ENCODE measurements at regions not wholly inside any gene's neighbourhood (a gene's known extent, or its start where the extent isn't known, plus 50 kb on each side); places are given as distances from the start of the nearest gene placed in this dataset.

GRCh38 chr9:89811356-89811755 is 206.5 kb downstream of the GADD45G start:
- Histone ChIP-seq H3K27ac (ENCODE audit: low read length) (no peak overlapping the region), H3K9ac (ENCODE audit: low read length) (no peak overlapping the region), H3K4me2 (ENCODE audit: low read depth, low read length) (no peak overlapping the region), H3K79me2 (ENCODE audit: low read length) (no peaks in the 10 kb centered on the region), H3K4me1 (ENCODE audit: low read length) (peaks cover 4% of the 10 kb centered on the region; the same call in 1 of the 2 replicates), H3K4me3 (ENCODE audit: low read length) (no peak overlapping the region), H3K36me3 (replicated peaks; ENCODE audit: insufficient read depth, low read length) (no peaks in the 10 kb centered on the region), H3K9me3 (replicated peaks; ENCODE audit: insufficient read depth, low read length) (no peaks in the 10 kb centered on the region), H3F3A (ENCODE audit: insufficient read depth, low read length) (no peaks in the 10 kb centered on the region), H3K9me2 (replicated peaks; ENCODE audit: insufficient read depth, low read length) (no peaks in the 10 kb centered on the region), H2AFZ (ENCODE audit: low read length) (no peak overlapping the region), H4K20me1 (ENCODE audit: insufficient read depth, low read length) (no peaks in the 10 kb centered on the region), H3K27me3 (replicated peaks; ENCODE audit: insufficient read depth, low read length) (no peaks in the 10 kb centered on the region)
- DNase-seq, result no peak
- TF ChIP-seq EZH2 (optimal IDR thresholded peaks at IDR 0.05; ENCODE audit: low read depth, low read length) (no peak), EZH2phosphoT487 (IDR thresholded peaks at IDR 0.05; ENCODE audit: low read length) (no peak), CTCF (IDR thresholded peaks at IDR 0.05; ENCODE audit: low read length) (no peak)

- Histone ChIP-seq H3K27ac (ENCODE audit: low read length) (no peak overlapping the region), H3K9ac (ENCODE audit: low read length) (no peak overlapping the region), H3K9me3 (replicated peaks; ENCODE audit: insufficient read depth, low read length) (no peaks in the 10 kb centered on the region), H3K27me3 (replicated peaks; ENCODE audit: insufficient read depth, low read length) (no peaks in the 10 kb centered on the region), H3F3A (ENCODE audit: insufficient read depth, low read length) (no peaks in the 10 kb centered on the region), H3K4me3 (ENCODE audit: low read length) (no peak overlapping the region), H4K20me1 (ENCODE audit: insufficient read depth, low read length) (no peaks in the 10 kb centered on the region), H3K36me3 (replicated peaks; ENCODE audit: insufficient read depth, low read length) (no peaks in the 10 kb centered on the region), H3K9me2 (replicated peaks; ENCODE audit: insufficient read depth, low read length) (no peaks in the 10 kb centered on the region), H3K4me1 (ENCODE audit: low read length) (peaks cover 4% of the 10 kb centered on the region; the same call in 1 of the 2 replicates), H3K4me2 (ENCODE audit: low read depth, low read length) (no peak overlapping the region), H3K79me2 (ENCODE audit: low read length) (no peaks in the 10 kb centered on the region), H2AFZ (ENCODE audit: low read length) (no peak overlapping the region)
- TF ChIP-seq EZH2phosphoT487 (IDR thresholded peaks at IDR 0.05; ENCODE audit: low read length), result no peak
- no peak for TF ChIP-seq CTCF (IDR thresholded peaks at IDR 0.05; ENCODE audit: low read length)
- no peak for TF ChIP-seq EZH2 (optimal IDR thresholded peaks at IDR 0.05; ENCODE audit: low read depth, low read length)
- DNase-seq, result no peak
These were observed 207.2 kb downstream of the GADD45G start for GRCh38 chr9:89811886-89812450.

DNA sequence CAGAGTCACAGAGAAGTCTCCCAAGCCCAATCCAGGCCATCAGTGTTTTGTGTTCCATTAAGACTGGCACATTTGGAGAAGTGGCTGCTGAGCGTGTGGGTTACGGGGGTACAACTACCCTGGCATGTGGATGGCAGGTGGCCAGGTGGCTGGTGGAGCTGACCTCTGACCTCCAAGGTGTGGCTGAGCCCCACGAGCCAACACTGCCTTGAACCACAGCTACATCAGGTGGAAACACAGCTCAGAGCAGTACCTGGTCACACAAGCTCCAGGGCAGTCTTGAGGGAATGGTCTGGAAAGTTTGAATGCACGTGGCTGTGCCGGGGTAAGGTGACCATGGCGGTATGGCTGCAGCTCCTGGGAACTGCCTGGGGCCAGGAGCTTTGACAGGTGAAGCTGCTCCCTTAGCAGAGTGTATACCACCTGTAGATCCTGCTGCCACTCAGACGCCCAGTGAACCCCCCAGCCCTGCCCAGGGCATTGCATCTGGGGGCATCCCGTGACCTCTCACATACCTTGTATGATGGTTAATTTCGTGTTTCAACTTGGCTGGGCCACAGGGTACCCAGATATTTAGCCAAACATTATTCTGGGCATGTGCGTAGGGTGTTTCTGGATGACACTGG is 207.9 kb downstream of the GADD45G start:
- no peak overlapping the region for H3K27ac ChIP-seq (ENCODE audit: low read length)
- no peaks in the 10 kb centered on the region for H3F3A ChIP-seq (ENCODE audit: insufficient read depth, low read length)
- no peaks in the 10 kb centered on the region for H3K79me2 ChIP-seq (ENCODE audit: low read length)
- no peaks in the 10 kb centered on the region for H3K9me2 ChIP-seq (replicated peaks; ENCODE audit: insufficient read depth, low read length)
- H3K9me3 ChIP-seq (replicated peaks; ENCODE audit: insufficient read depth, low read length), result no peaks in the 10 kb centered on the region
- peaks cover 4% of the 10 kb centered on the region; the same call in 1 of the 2 replicates for H3K4me1 ChIP-seq (ENCODE audit: low read length)
- H3K27me3 ChIP-seq (replicated peaks; ENCODE audit: insufficient read depth, low read length), result no peaks in the 10 kb centered on the region
- no peaks in the 10 kb centered on the region for H4K20me1 ChIP-seq (ENCODE audit: insufficient read depth, low read length)
- DNase-seq, result no peak
- no peaks in the 10 kb centered on the region for H3K36me3 ChIP-seq (replicated peaks; ENCODE audit: insufficient read depth, low read length)
- H2AFZ ChIP-seq (ENCODE audit: low read length), result no peak overlapping the region
- no peak for TF ChIP-seq EZH2 (optimal IDR thresholded peaks at IDR 0.05; ENCODE audit: low read depth, low read length)
- TF ChIP-seq EZH2phosphoT487 (IDR thresholded peaks at IDR 0.05; ENCODE audit: low read length), result no peak
- TF ChIP-seq CTCF (IDR thresholded peaks at IDR 0.05; ENCODE audit: low read length), result no peak
- H3K9ac ChIP-seq (ENCODE audit: low read length), result no peak overlapping the region
- no peak overlapping the region for H3K4me2 ChIP-seq (ENCODE audit: low read depth, low read length)
- no peak overlapping the region for H3K4me3 ChIP-seq (ENCODE audit: low read length)
